Gastrocnemius medialis (tissue), 4 donors: ENCODE measurements at regions not wholly inside any gene's neighbourhood (a gene's known extent, or its start where the extent isn't known, plus 50 kb on each side); places are given as distances from the start of the nearest gene placed in this dataset.

Source experiments
- CTCF ChIP-seq, 5 experiments: fragments of 450-650 bp in 3 of 5; fragments of 200-600 bp in 2 of 5; sonication (generic) in 2 of 5; IDR thresholded peaks in 4 of 5; conservative IDR thresholded peaks in 1 of 5; 1 replicate in 4 of 5; 2 replicates in 1 of 5; pipeline ENCODE4 v1.5.1; 2016 to 2019; ENCODE audit warnings: antibody characterized with exemption in 5 of 5, mild to moderate bottlenecking in 3 of 5, moderate library complexity in 3 of 5
- POLR2A ChIP-seq, 2 donors: fragments of 450-650 bp; IDR thresholded peaks; one replicate each; pipeline ENCODE4 v1.6.1; 2017; ENCODE audit warnings: antibody characterized with exemption in 2 of 2, mild to moderate bottlenecking in 2 of 2, moderate library complexity in 2 of 2

- TF ChIP-seq CTCF (IDR thresholded peaks at IDR 0.05 in 4 of 5, conservative IDR thresholded peaks at IDR 0.05 in 1 of 5) (no peak), POLR2A (IDR thresholded peaks at IDR 0.05) (no peak)
Observed at GRCh38 chr7:84674236-84674913, 479.8 kb upstream of the SEMA3A start.
